ENCODE measurements at regions not wholly inside any gene's neighbourhood (a gene's known extent, or its start where the extent isn't known, plus 50 kb on each side); places are given as distances from the start of the nearest gene placed in this dataset.
A peak's percentile ranks its signal among the peaks of the same experiment; 100 is the strongest.

GRCh38 chr3:194979173-194979572 is 291.8 kb downstream of the XXYLT1 start:
- peak; percentile 30 for DNase-seq

DNA sequence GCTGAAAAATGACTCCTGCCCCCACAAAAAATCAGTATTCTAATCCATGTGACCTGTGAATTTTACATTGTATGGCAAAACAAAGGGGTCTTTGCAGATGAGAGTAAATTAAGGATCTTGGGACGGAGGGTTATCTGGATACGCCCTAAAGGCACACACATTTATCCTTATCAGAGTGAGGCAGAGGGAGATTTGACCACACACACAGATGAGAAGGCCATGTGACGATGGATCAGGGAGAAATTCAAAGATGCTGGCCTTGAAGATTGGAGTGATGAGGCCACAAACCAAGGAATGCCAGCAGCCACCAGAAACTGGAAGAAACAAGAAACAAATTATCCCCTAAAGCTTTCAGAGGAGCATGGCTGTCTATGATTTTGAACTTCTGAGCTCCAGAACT is 288.5 kb downstream of the XXYLT1 start:
- DNase-seq: no peak

DNA sequence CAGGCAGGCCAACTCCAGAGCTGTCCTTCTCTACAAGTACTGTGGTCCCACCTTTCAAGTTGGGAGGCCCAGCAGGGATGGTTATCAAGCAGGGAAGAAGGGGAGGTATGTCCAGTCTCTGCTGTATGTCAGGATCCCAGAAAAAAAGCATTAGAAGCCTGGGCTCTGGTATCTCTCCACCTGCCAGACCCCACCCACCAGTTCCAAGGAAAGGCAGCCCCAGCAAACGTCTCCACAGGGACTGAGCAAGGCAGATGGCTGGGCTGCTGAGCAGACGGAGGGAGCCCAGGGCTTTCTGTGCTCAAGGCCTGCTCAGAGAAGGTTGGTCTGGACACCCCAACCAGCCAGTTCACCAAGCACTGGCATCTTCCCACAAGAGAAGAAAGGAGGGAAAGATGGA is 287.8 kb downstream of the XXYLT1 start:
- peak; percentile 26 for DNase-seq

GRCh38 chr3:194983620-194984019 is 287.3 kb downstream of the XXYLT1 start:
- peak; percentile 41 for DNase-seq

- peak; percentile 35 for DNase-seq
Measured at GRCh38 chr3:194984066-194984465, 286.9 kb downstream of the XXYLT1 start.

DNA sequence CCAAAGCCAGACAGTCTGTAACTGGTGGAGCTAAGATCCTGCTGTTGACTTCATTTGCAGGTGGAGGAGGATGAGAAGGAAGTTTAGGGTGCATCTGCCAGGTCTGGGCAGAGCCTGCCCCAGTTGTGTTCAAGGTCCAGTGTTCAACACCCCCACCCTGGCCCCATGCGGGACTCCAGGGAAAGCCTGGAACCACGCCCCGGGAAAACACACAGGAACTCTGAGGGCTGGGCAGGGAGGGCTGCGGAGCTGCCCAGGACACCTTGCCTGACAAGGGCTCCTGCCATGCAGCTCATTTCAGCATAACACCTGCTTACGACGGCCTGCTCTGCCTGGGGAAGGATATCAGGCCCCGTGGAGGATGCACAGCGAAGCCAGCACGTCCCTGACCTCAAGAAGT is 286.3 kb downstream of the XXYLT1 start:
- no peak for DNase-seq

DNA sequence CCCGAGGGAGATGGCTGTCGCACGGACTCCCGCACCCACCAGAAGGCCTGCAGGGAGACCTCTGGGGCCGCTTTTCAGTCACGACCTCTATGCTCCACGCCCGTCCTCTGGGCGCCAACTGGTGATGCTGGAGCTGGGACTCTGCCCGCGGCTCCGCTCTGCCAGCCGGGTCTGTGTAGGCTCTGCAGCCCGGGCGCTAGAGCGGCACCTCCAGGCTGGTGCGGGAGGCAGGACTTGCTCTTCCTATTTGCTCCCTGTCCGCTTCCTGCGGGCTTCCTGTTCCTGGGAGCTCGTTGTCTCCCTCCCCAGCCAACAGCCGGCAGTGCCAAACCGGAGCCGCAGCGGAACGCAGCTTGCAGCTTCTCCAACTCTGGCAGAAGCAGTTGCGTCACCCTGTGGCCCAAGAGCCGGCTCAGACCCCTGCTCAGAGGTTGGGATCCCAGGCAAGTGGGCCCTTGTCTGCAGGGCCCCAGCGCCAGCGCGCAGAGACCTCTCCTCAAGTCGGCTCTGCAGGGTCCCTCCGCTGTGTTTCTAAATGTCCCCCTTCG is 285.9 kb downstream of the XXYLT1 start:
- peak; percentile 41 for DNase-seq

DNA sequence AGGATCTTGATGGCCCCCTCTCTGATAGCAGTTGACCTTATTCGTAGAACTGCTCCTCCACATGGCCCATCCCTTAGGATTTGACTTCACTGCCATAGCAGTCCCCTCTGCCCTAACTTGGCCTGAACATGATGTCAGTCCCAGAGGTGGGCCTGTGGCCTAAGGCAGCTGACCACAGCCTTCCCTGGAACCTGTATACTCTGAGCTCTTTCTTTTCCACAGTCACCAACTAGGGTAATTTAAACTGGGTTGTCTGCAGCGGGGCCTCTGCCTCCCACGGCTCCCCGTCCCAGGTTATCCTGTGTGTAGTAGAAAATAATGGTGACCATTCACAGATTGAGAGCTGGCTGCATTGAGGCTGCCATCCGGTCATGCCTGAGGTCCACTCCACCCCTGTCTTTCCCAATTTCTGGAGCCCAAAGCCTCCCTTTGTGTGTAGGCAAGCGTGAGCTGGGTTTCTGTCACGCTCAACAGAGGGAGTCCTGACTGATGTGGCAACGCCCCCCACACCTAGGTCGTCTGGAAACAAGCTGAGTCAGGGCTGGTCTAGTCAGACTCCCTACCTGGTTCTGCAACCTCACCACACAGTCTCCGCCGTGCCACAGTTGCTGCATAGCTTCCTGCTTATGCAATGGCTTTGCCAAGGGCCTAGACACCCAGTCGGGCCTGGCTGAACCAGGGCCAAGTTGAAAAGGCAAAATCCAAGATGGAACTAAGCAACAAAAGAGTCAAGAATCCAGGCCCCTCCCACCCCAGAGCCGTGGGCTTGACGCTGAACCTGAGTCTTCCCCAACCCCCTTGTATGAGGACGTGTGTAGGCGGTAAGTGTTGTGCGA is 284.5 kb downstream of the XXYLT1 start:
- DNase-seq: no peak

DNA sequence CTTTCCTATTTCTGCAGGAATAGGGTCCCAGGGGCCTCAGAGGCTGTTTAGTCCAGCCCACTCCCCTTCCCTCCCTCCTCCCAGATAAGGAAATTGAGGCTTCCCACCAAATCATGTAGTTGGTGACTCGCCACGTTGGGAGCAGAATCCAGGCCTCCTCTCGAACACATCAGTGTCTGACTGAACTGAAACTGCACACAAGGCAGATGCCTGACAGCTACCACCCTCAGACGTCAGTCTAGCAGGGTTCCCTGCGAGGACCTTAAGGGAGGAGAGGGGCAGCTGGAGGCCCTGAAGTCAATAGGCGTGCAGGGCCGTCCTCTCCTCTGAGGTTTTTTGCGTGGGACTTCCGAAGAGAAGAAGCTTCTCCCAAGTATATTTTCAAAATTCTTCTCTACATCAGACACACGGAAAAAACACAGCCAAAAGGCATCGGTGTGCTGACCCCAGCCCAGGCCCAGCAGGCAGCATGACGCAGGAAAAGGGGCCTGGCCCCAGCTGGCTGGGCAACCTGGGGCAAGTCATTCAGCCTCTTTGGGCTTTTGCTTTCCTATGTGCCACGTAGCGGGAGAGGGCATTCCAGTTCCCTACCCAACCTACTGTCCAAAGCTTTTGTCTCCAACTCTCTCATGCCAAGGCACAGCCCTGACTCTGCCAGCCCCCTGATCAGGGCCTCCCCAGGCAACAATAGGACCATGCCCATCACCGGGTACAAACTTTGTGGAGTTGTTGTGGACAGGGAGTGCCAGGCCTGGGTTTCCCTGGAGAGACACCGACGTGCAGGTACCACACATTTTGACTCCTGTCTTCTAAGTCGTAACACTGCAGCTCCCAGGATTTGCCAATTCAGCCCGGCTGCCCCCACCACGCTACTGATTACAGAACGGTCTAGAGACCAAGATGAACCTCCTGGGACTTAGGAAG is 283.1 kb downstream of the XXYLT1 start:
- DNase-seq: no peak

DNA sequence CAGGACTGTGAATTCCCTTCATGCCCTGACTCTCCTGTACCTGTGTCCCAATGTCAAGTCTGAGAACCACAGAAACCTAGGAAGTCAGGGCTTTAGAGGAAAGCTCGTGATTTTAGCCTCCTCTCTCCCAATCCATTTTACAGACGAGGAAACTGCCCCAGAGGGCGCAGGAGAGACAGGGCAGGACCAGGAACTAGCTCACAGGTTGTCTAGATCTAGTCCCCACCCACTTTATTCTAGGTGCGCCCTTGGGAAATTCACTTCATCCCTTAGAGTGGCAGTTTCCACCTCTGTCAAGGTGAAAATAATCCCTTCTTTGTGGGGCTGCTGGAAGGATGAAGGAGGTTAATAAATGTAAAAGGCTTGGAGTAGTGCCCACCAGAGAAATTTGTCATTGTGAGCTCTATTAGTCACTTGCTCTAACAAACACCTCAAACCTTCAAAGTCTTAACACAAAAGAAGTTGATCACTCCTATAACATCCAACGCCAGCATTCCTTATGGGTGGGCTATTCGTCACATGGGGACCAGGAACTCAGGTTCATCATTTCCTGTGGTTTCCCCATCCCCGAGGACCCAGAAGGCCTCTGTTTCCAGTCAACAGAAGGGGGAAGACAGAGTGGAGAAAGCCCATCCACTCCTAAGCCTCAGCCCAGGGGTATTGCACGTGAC is 282.3 kb downstream of the XXYLT1 start:
- DNase-seq: no peak

GRCh38 chr3:194989241-194989640 is 281.7 kb downstream of the XXYLT1 start:
- DNase-seq: no peak

DNA sequence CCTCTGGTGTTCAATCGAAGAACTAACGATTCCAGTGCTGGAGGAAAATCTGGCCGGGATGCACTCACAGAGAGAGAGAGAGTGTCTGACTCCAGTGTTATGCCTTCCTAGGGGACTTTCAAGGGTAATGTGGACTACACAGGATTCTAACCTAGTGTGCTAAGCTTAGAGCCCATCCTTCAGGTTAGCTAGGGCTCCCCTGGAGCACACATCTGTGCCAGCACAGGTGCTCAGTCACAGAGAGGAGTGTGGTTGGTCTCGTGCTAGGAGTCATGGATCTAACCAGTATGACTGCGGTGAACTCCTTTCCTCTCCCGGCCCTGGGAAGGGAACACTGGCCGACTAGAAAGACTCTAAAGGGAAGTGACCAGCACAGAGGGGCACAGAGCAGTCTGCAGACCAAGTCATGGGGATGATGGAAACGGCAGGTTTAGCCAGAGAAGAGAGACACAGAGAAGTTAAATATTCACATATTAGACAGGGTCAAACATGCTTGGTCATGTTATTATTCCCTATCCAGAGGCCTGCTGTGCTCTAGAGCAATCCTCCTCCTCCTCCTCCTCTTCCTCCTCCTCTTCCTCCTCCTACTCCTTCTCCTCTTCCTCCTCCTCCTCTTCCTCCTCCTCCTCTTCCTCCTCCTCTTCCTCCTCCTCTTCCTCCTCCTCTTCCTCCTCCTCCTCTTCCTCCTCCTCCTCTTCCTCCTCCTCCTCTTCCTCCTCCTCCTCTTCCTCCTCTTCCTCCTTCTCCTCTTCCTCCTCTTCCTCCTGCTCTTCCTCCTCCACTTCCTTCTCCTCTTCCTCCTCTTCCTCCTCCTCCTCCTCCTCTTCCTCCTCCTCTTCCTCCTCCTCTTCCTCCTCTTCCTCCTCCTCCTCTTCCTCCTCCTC is 280.3 kb downstream of the XXYLT1 start:
- peak; percentile 33 for DNase-seq

- no peak for DNase-seq
Measured at GRCh38 chr3:194991338-194991654, 279.7 kb downstream of the XXYLT1 start.

GRCh38 chr3:194993896-194994295 is 277.1 kb downstream of the XXYLT1 start:
- peak; percentile 49 for DNase-seq

GRCh38 chr3:194994551-194994981 is 276.4 kb downstream of the XXYLT1 start:
- peak; percentile 35 for DNase-seq

DNA sequence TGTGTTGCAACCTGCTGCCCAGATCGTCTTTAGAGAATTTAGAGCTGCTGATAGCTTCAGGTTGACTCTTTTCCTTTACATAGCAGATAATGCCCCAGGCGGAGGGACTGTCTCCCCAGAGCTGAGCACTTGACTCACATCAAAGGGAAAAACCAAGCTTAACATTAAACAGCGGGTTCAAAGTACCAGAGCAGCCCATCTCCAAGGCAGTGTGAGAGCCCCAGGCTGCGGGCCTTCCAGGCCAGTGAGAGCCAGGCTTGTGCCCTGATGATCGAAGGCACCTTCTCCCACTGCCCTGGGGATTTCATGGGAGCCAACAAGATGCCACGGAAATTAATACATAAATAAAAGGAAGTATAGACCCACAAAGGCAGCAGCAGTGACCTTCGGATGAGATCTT is 275.6 kb downstream of the XXYLT1 start:
- DNase-seq: no peak

DNA sequence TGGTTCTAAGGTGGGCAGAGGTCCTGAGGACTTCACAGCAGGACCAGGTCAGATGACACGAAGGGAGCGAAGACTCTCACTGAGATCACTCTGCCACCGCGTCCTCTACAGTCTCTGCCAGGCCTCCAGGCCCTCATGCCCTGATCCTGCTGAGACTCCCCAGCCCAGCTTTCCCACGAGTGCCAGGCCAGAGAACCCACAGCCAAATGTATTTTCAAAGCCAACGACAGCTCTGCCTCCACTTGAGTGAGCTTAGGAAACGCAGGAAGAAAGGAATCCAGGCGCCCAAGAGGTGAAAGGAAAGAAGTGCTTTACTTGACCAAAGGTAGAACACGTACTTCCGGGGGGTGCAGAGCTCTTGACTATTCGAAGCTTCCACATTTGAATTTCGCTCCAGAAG is 275.0 kb downstream of the XXYLT1 start:
- peak; percentile 24 for DNase-seq

DNA sequence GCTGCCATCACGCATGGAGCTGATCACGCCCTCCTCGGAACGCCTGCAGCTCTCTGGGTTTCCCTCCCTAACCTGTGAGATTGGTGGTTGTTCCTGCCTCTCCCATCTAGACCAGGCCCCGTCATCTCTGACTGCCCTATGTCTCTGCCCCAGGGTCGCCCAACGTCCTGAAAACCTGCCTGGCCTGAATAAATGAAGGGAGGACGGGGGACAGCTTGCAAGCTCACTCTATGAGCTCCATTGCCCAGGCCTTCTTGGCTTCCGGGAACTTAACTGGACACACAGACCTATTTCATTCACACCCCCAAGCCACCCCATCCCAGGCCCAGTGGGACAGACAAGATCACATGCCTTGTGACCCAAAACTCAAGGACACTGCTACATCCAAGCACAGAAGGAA is 274.2 kb downstream of the XXYLT1 start:
- DNase-seq: peak; percentile 28

GRCh38 chr3:194998417-194998816 is 272.5 kb downstream of the XXYLT1 start:
- no peak for DNase-seq

GRCh38 chr3:194998948-194999347 is 272.0 kb downstream of the XXYLT1 start:
- peak; percentile 37 for DNase-seq

DNA sequence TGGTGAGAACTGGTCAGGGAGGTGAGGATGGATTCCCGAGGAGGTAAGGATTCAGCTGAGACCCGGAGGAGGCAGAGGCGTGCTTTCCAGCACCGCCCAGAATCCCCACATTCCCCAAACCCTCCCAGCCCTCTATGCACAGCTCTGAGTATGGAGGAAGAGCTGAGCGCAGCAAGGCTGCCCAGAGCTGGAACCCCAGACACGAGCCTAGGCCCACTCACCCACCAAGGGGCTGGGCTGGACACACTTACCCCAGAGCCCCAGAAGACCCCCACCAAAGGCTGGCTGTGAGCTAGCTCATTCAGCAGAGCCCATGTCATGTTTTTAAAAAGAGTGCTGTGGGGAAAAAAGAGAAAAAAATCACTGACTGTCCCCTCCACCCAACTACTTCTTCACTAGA is 271.5 kb downstream of the XXYLT1 start:
- DNase-seq: no peak

DNA sequence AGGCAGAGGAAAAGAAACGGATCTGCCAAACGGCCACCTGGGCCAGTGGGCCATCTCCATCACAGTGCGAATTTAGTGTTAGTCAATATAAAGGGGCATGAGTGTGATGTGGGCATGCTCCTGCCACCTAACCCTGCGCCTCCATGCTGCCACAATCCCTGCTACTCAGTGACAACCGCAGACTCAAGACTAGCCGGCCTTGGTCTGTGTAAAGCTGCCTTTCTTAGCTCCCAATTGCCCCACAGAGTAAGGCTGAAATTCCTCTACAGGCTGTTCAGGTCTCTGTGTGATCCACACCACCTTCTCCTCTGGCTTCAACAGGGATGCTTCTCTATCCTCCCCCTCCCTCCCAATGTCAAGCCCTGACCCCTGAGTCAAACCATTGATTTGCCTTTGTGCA is 269.7 kb downstream of the XXYLT1 start:
- peak; percentile 37 for DNase-seq
